PC-3 (cell line): ENCODE measurements at regions not wholly inside any gene's neighbourhood (a gene's known extent, or its start where the extent isn't known, plus 50 kb on each side); places are given as distances from the start of the nearest gene placed in this dataset.
A peak's percentile ranks its signal among the peaks of the same experiment; 100 is the strongest.

Experiments
- ATAC-seq: fragments of 200-7000 bp; cut with Tn5 transposase; 2 replicates; pipeline ENCODE4 v1.9.1; 2020; ENCODE audit warnings: mild to moderate bottlenecking, moderate library complexity
- BruUV-seq: library from RNA; stranded (reverse); fragments of 400-500 nt; replicated peaks from 2 replicates; lab custom pipeline; 2021; lab: Mats Ljungman, UMichigan
- CTCF ChIA-PET: fragments of 300-600 bp; sonication (Branson Sonifier 250); formaldehyde crosslinking; loops from one replicate; lab custom pipeline; 2022; ENCODE audit warnings: antibody characterized with exemption; lab: Charles Lee
- POLR2A ChIA-PET: fragments of 300-600 bp; sonication (Branson Sonifier 250); formaldehyde crosslinking; loops from one replicate; lab custom pipeline; 2022; ENCODE audit warnings: antibody characterized with exemption; ENCODE audit not compliant: unreplicated experiment; lab: Charles Lee
- DNase-seq: peaks from one replicate; pipeline ENCODE4 v3.0.0-alpha.2; 2015
- H2AFZ ChIP-seq: fragments of 300-600 bp; sonication (generic); 2 replicates; pipeline ENCODE4 v1.6.0; 2016; ENCODE audit warnings: antibody characterized with exemption, low read length
- H3F3A ChIP-seq: fragments of 300-600 bp; sonication (generic); one replicate; pipeline ENCODE4 v1.6.0; 2017; ENCODE audit warnings: antibody characterized with exemption, low read length, control low read depth, mild to moderate bottlenecking; ENCODE audit not compliant: unreplicated experiment
- H3K27ac ChIP-seq: fragments of 300-600 bp; sonication (generic); 2 replicates; pipeline ENCODE4 v1.5.1; 2016; ENCODE audit warnings: mild to moderate bottlenecking, low read length
- H3K27me3 ChIP-seq: fragments of 300-600 bp; sonication (generic); 2 replicates; pipeline ENCODE4 v1.6.1; 2016; ENCODE audit warnings: low read length, mixed read lengths
- H3K36me3 ChIP-seq: fragments of 300-600 bp; sonication (generic); 2 replicates; pipeline ENCODE4 v1.6.1; 2016; ENCODE audit warnings: low read depth, mixed run types, low read length, mixed read lengths
- H3K4me1 ChIP-seq: fragments of 300-600 bp; sonication (generic); 2 replicates; pipeline ENCODE4 v1.5.1; 2016; ENCODE audit warnings: low read length; ENCODE audit not compliant: insufficient read depth
- H3K4me2 ChIP-seq: fragments of 300-600 bp; sonication (generic); 2 replicates; pipeline ENCODE4 v1.6.0; 2016; ENCODE audit warnings: low read length
- H3K4me3 ChIP-seq: fragments of 300-600 bp; sonication (generic); 2 replicates; pipeline ENCODE4 v1.5.1; 2016; ENCODE audit warnings: mild to moderate bottlenecking, low read length, mixed read lengths
- H3K79me2 ChIP-seq: fragments of 300-600 bp; sonication (generic); 2 replicates; pipeline ENCODE4 v1.6.1; 2017; ENCODE audit warnings: low read length, mixed read lengths
- H3K9ac ChIP-seq: fragments of 300-600 bp; sonication (generic); 2 replicates; pipeline ENCODE4 v1.6.0; 2016; ENCODE audit warnings: mild to moderate bottlenecking, low read length
- H3K9me2 ChIP-seq: fragments of 300-600 bp; sonication (generic); replicated peaks from 2 replicates; pipeline ENCODE4 v1.6.1; 2016; ENCODE audit warnings: mixed run types, low read length, mixed read lengths
- H3K9me3 ChIP-seq: fragments of 300-600 bp; sonication (generic); 2 replicates; pipeline ENCODE4 v1.6.1; 2016; ENCODE audit warnings: low read length, mixed read lengths
- H4K20me1 ChIP-seq: fragments of 300-600 bp; sonication (generic); 2 replicates; pipeline ENCODE4 v1.6.1; 2016; ENCODE audit warnings: low read length, mixed read lengths
- EZH2 ChIP-seq: fragments of 300-600 bp; sonication (generic); IDR thresholded peaks from one replicate; pipeline ENCODE4 v1.6.1; 2017; ENCODE audit warnings: antibody characterized with exemption, mild to moderate bottlenecking, low read length; ENCODE audit not compliant: unreplicated experiment
- EZH2phosphoT487 ChIP-seq: fragments of 300-600 bp; sonication (generic); IDR thresholded peaks from 2 replicates; pipeline ENCODE4 v1.6.1; 2018; ENCODE audit warnings: mild to moderate bottlenecking, antibody characterized with exemption, low read length, borderline replicate concordance
- intact Hi-C: fragments of 100-400 bp; cut with micrococcal nuclease; formaldehyde crosslinking; loops from 2 replicates; pipeline ENCODE4 v1.9.0; 2023
- TF ChIP-seq, protein P1 (sequence below): fragments of 300-600 bp; sonication (generic); conservative IDR thresholded peaks from 2 replicates; pipeline ENCODE4 v1.5.1; 2017; ENCODE audit warnings: antibody characterized with exemption, low read depth, mild to moderate bottlenecking, low read length

DNA sequence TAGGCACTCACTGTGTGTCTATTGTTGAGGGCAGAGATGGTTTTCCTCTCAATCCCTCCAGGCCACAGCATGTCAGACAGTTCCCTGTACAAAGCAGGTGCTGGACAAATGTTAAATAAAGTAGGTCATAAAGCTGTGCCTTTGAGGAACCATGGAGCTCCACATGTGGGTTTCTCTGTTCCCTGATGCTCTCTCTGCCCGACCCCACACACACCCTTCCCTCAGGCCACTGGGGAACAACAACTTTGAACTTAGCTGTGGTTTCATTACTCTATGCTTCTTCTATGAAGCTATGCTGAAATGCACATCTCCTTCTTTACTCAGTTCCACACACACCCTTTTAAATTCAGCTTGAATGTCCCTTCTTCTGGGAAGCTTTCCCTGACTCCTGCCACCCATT lies 415.3 kb downstream of the HRH4 start:
- no peak for DNase-seq
- H3K4me3 ChIP-seq, result no peak overlapping the region
- no peaks in the 10 kb centered on the region for H4K20me1 ChIP-seq
- H3K27me3 ChIP-seq, result peaks cover 6% of the 10 kb centered on the region; the same call in 1 of the 2 replicates
- 0 out of 2 replicates have a peak overlapping the region, but pooled peaks have one; percentile 11 for H3K4me2 ChIP-seq
- H3K4me1 ChIP-seq, result peaks cover 14% of the 10 kb centered on the region; the same call in 1 of the 2 replicates
- CTCF ChIA-PET, result no interaction called here
- no peaks in the 10 kb centered on the region for H3K36me3 ChIP-seq
- peak; percentile 32; the same call in 1 of the 2 replicates for ATAC-seq
- H2AFZ ChIP-seq, result no peak overlapping the region
- H3K79me2 ChIP-seq, result no peaks in the 10 kb centered on the region
- no peaks in the 10 kb centered on the region for H3K9me2 ChIP-seq
- H3K9ac ChIP-seq, result no peak overlapping the region
- no TSS peak for BruUV-seq
- H3F3A ChIP-seq, result no peaks in the 10 kb centered on the region
- intact Hi-C loops, result loop anchor here (2.0 kb wide), 2 partner anchors 331 to 583 kb away; no protein-coding TSS in a partner anchor
- POLR2A ChIA-PET, result no interaction called here
- H3K27ac ChIP-seq, result no peak overlapping the region
- TF ChIP-seq EZH2phosphoT487 (no peak), EZH2 (no peak)
- TF ChIP-seq, protein P1, sequence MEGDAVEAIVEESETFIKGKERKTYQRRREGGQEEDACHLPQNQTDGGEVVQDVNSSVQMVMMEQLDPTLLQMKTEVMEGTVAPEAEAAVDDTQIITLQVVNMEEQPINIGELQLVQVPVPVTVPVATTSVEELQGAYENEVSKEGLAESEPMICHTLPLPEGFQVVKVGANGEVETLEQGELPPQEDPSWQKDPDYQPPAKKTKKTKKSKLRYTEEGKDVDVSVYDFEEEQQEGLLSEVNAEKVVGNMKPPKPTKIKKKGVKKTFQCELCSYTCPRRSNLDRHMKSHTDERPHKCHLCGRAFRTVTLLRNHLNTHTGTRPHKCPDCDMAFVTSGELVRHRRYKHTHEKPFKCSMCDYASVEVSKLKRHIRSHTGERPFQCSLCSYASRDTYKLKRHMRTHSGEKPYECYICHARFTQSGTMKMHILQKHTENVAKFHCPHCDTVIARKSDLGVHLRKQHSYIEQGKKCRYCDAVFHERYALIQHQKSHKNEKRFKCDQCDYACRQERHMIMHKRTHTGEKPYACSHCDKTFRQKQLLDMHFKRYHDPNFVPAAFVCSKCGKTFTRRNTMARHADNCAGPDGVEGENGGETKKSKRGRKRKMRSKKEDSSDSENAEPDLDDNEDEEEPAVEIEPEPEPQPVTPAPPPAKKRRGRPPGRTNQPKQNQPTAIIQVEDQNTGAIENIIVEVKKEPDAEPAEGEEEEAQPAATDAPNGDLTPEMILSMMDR, result no peak
- H3K9me3 ChIP-seq, result no peaks in the 10 kb centered on the region

DNA sequence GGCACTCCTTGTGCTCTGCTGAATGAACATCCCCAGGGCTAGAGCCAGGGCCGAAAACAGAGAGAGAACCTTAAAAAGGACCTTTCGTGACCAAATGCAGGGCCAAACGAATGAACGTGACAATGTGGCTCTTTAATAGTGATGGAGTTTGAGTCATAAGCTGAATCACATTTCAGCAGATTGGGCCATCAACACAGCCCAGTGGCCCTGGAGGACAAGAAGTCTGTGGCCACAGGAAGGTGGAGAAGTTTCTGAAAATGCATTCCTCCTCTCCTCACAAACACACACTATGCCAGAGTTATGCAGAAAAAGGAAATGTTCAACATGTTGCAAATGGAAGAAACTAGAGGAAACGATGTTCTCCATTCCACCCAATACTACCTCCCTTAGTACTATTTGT lies 415.8 kb downstream of the HRH4 start:
- TF ChIP-seq, protein P1, result no peak
- TF ChIP-seq EZH2 (no peak), EZH2phosphoT487 (no peak)
- ATAC-seq, result peak; percentile 72
- no peaks in the 10 kb centered on the region for H3K9me3 ChIP-seq
- 0 out of 2 replicates have a peak overlapping the region, but pooled peaks have one; percentile 11 for H3K4me2 ChIP-seq
- no peaks in the 10 kb centered on the region for H3F3A ChIP-seq
- no TSS peak for BruUV-seq
- no peaks in the 10 kb centered on the region for H3K9me2 ChIP-seq
- no peak overlapping the region for H3K4me3 ChIP-seq
- H3K27me3 ChIP-seq, result peaks cover 6% of the 10 kb centered on the region; the same call in 1 of the 2 replicates
- DNase-seq, result peak; percentile 51
- no peak overlapping the region for H2AFZ ChIP-seq
- H3K4me1 ChIP-seq, result peaks cover 14% of the 10 kb centered on the region; the same call in 1 of the 2 replicates
- no peaks in the 10 kb centered on the region for H4K20me1 ChIP-seq
- ChIA-PET POLR2A (no interaction called here), CTCF (no interaction called here)
- intact Hi-C loops, result loop anchor here (2.0 kb wide), 2 partner anchors 331 to 583 kb away; no protein-coding TSS in a partner anchor
- H3K9ac ChIP-seq, result no peak overlapping the region
- no peaks in the 10 kb centered on the region for H3K79me2 ChIP-seq
- no peaks in the 10 kb centered on the region for H3K36me3 ChIP-seq
- no peak overlapping the region for H3K27ac ChIP-seq

DNA sequence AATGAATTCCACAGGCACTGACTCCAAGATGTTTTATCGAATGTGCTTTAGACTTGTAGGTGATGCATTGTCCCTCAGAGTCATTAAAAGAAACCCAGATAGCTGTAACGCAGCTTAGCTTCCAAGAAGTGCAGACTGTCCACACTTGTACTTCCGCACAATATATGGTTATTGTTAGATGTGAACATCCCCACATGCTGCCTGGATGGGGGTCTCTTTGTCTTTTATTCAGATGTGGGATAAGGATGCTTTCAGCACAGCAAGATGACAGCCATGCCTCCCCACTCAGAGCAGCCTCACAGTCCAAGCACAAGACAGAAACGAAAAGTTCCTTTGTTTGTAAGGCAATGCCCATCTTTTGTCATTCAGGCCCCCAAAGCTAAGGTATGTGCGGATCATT lies 416.6 kb downstream of the HRH4 start:
- BruUV-seq, result no TSS peak
- intact Hi-C loops, result loop anchor here (2.0 kb wide), 2 partner anchors 332 to 582 kb away; no protein-coding TSS in a partner anchor
- Histone ChIP-seq H3K79me2 (no peaks in the 10 kb centered on the region), H4K20me1 (no peaks in the 10 kb centered on the region), H3K4me2 (no peak overlapping the region), H3K27ac (no peak overlapping the region), H3K9ac (no peak overlapping the region), H3K9me3 (no peaks in the 10 kb centered on the region), H3K4me1 (peaks cover 14% of the 10 kb centered on the region; the same call in 1 of the 2 replicates), H3K4me3 (no peak overlapping the region), H3K27me3 (peaks cover 6% of the 10 kb centered on the region; the same call in 1 of the 2 replicates), H3K36me3 (no peaks in the 10 kb centered on the region), H3K9me2 (no peaks in the 10 kb centered on the region), H3F3A (no peaks in the 10 kb centered on the region), H2AFZ (no peak overlapping the region)
- TF ChIP-seq EZH2phosphoT487 (no peak), EZH2 (no peak)
- TF ChIP-seq, protein P1, result no peak
- ATAC-seq (no peak), DNase-seq (no peak)
- CTCF ChIA-PET, result no interaction called here
- POLR2A ChIA-PET, result no interaction called here
